ENCODE measurements at regions not wholly inside any gene's neighbourhood (a gene's known extent, or its start where the extent isn't known, plus 50 kb on each side); places are given as distances from the start of the nearest gene placed in this dataset.

DNA sequence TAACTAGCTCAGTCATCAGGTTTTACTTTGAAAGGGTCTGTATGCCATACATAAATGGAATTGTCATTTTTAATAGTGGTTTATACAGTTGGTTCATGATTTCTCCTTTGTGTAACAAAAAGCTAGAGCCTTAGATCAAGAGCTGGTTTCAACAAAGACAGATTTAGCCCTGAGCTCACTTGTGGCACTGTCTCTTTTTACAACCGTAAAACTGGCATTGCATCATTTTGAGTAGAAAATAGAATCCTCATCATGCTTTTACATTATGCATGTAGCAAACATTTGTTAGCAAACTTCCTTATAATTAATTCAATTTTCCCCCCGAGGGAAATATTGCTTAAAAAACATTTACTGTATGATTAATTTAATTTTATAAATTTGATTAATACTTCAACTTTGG, 1871.5 kb downstream of the ARAP2 start:
- intact Hi-C loops (cut with DNase I, micrococcal nuclease): no loop called here
- no peak for DNase-seq
- Mint-ChIP-seq H3K27me3 (no peaks in the 10 kb centered on the region), H3K36me3 (ENCODE audit: low read depth) (no peaks in the 10 kb centered on the region), H3K4me1 (ENCODE audit: low read depth) (no peaks in the 10 kb centered on the region), H3K27ac (no peak overlapping the region), H3K9me3 (peaks cover 5% of the 10 kb centered on the region), H3K4me3 (no peak overlapping the region)
- TF ChIP-seq, protein P1, sequence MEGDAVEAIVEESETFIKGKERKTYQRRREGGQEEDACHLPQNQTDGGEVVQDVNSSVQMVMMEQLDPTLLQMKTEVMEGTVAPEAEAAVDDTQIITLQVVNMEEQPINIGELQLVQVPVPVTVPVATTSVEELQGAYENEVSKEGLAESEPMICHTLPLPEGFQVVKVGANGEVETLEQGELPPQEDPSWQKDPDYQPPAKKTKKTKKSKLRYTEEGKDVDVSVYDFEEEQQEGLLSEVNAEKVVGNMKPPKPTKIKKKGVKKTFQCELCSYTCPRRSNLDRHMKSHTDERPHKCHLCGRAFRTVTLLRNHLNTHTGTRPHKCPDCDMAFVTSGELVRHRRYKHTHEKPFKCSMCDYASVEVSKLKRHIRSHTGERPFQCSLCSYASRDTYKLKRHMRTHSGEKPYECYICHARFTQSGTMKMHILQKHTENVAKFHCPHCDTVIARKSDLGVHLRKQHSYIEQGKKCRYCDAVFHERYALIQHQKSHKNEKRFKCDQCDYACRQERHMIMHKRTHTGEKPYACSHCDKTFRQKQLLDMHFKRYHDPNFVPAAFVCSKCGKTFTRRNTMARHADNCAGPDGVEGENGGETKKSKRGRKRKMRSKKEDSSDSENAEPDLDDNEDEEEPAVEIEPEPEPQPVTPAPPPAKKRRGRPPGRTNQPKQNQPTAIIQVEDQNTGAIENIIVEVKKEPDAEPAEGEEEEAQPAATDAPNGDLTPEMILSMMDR (IDR thresholded peaks at IDR 0.05): no peak
- no peak overlapping the region for H3K27ac ChIP-seq (ENCODE audit: low read depth in 1 of 2, low read length in 2 of 2)
- H3K9me3 ChIP-seq (ENCODE audit: control insufficient read depth in 1 of 2, insufficient read depth in 1 of 2, low read length in 2 of 2): peaks cover 0 to 4% of the 10 kb centered on the region in 2 experiments
- POLR2A ChIA-PET: no interaction called here
- H3K27me3 ChIP-seq (ENCODE audit: control insufficient read depth in 1 of 2, insufficient read depth in 2 of 2, low read length in 2 of 2): no peaks in the 10 kb centered on the region
- ATAC-seq (ENCODE audit: poor library complexity): no peak
- H3K4me1 ChIP-seq (ENCODE audit: insufficient read depth, low read length): no peaks in the 10 kb centered on the region
- H3K36me3 ChIP-seq (ENCODE audit: insufficient read depth, low read length): no peaks in the 10 kb centered on the region
- H3K4me3 ChIP-seq (ENCODE audit: low read length): no peak overlapping the region
- CTCF ChIA-PET: no interaction called here

DNA sequence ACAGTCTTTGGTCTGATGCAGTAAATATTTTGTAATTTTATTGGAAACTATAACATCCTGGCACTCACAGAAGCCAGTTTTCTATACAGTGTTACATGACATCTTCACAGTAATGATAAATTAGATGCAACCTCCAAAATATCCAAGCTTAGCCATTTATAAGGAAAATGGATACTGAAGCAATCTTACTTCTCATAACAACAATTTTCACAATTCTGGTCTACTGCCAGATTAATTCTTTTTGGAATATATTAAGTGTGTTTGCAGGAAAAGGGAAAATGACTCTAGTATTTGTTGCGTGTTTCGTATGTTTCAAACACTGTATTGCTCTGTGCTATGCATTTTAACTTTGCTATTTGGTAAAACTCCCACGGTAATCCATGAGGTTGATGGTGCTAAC, 1870.9 kb downstream of the ARAP2 start:
- no peaks in the 10 kb centered on the region for H3K36me3 Mint-ChIP-seq (ENCODE audit: low read depth)
- Histone ChIP-seq H3K4me1 (ENCODE audit: insufficient read depth, low read length) (no peaks in the 10 kb centered on the region), H3K9me3 (ENCODE audit: control insufficient read depth in 1 of 2, insufficient read depth in 1 of 2, low read length in 2 of 2) (peaks cover 0 to 5% of the 10 kb centered on the region in 2 experiments), H3K27ac (ENCODE audit: low read depth in 1 of 2, low read length in 2 of 2) (no peak overlapping the region), H3K36me3 (ENCODE audit: insufficient read depth, low read length) (no peaks in the 10 kb centered on the region), H3K27me3 (ENCODE audit: control insufficient read depth in 1 of 2, insufficient read depth in 2 of 2, low read length in 2 of 2) (no peaks in the 10 kb centered on the region), H3K4me3 (ENCODE audit: low read length) (no peak overlapping the region)
- H3K4me3 Mint-ChIP-seq: no peak overlapping the region
- intact Hi-C loops (cut with DNase I, micrococcal nuclease): no loop called here
- TF ChIP-seq, protein P1 (IDR thresholded peaks at IDR 0.05): no peak
- peaks cover 5% of the 10 kb centered on the region for H3K9me3 Mint-ChIP-seq
- no peak overlapping the region for H3K27ac Mint-ChIP-seq
- POLR2A ChIA-PET: no interaction called here
- no peaks in the 10 kb centered on the region for H3K4me1 Mint-ChIP-seq (ENCODE audit: low read depth)
- CTCF ChIA-PET: no interaction called here
- H3K27me3 Mint-ChIP-seq: no peaks in the 10 kb centered on the region
- ATAC-seq (ENCODE audit: poor library complexity): no peak
- DNase-seq: no peak

DNA sequence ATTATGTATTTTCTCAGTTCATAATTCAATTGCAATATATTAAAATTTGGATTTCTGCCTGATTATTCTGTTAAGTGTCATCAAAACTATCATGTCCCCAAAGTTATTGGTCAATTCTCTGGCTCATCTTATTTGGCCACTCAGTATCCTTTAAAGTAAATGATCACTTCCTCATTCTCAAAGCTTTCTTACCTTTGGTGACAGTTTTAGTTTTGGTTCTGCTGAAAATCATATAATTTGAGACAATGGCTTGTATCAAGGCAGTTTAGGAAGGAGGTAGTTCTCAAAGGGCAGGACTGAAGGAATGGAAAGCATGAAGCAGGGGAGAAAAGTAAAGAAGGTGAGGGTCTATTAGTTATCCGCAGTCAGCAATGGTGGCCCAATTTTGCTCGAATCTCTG, 1832.1 kb downstream of the ARAP2 start:
- no peak overlapping the region for H3K4me3 Mint-ChIP-seq
- ATAC-seq (ENCODE audit: poor library complexity): no peak
- no peaks in the 10 kb centered on the region for H3K27me3 ChIP-seq (ENCODE audit: control insufficient read depth in 1 of 2, insufficient read depth in 2 of 2, low read length in 2 of 2)
- intact Hi-C loops (cut with DNase I, micrococcal nuclease): no loop called here
- no peak overlapping the region for H3K27ac ChIP-seq (ENCODE audit: low read depth in 1 of 2, low read length in 2 of 2)
- DNase-seq: no peak
- H3K4me3 ChIP-seq (ENCODE audit: low read length): no peak overlapping the region
- H3K27me3 Mint-ChIP-seq: no peaks in the 10 kb centered on the region
- H3K9me3 ChIP-seq (ENCODE audit: control insufficient read depth in 1 of 2, insufficient read depth in 1 of 2, low read length in 2 of 2): peaks cover 0 to 13% of the 10 kb centered on the region in 2 experiments
- H3K36me3 ChIP-seq (ENCODE audit: insufficient read depth, low read length): no peaks in the 10 kb centered on the region
- H3K36me3 Mint-ChIP-seq (ENCODE audit: low read depth): no peaks in the 10 kb centered on the region
- CTCF ChIA-PET: no interaction called here
- peaks cover 14% of the 10 kb centered on the region for H3K9me3 Mint-ChIP-seq
- no peak overlapping the region for H3K27ac Mint-ChIP-seq
- POLR2A ChIA-PET: no interaction called here
- H3K4me1 Mint-ChIP-seq (ENCODE audit: low read depth): no peaks in the 10 kb centered on the region
- no peaks in the 10 kb centered on the region for H3K4me1 ChIP-seq (ENCODE audit: insufficient read depth, low read length)
- TF ChIP-seq, protein P1 (IDR thresholded peaks at IDR 0.05): no peak
